IPS-18a (cell line): ENCODE measurements at regions not wholly inside any gene's neighbourhood (a gene's known extent, or its start where the extent isn't known, plus 50 kb on each side); places are given as distances from the start of the nearest gene placed in this dataset.
"Not testable (repeated sequence)": the region's sequence is repeated elsewhere in the genome, so short reads cannot be mapped to it uniquely, and the experiment has no call there.

Experiments
- H3K27ac ChIP-seq: one replicate; pipeline ENCODE4 v1.5.1; 2013; ENCODE audit warnings: low read length
- H3K27me3 ChIP-seq: one replicate; pipeline ENCODE4 v1.6.1; 2013; ENCODE audit warnings: mild to moderate bottlenecking, low read length; ENCODE audit not compliant: control insufficient read depth, insufficient read depth
- H3K36me3 ChIP-seq: one replicate; pipeline ENCODE4 v1.6.1; 2013; ENCODE audit warnings: low read depth, low read length; ENCODE audit not compliant: control insufficient read depth
- H3K4me1 ChIP-seq: one replicate; pipeline ENCODE4 v1.6.1; 2013; ENCODE audit warnings: low read depth, low read length; ENCODE audit not compliant: control insufficient read depth
- H3K4me3 ChIP-seq: one replicate; pipeline ENCODE4 v1.5.1; 2013; ENCODE audit warnings: low read length
- H3K9ac ChIP-seq: one replicate; pipeline ENCODE4 v1.6.1; 2013; ENCODE audit warnings: mild to moderate bottlenecking, low read length, moderate library complexity
- H3K9me3 ChIP-seq: one replicate; pipeline ENCODE4 v1.6.1; 2013; ENCODE audit warnings: low read depth, low read length; ENCODE audit not compliant: control insufficient read depth

DNA sequence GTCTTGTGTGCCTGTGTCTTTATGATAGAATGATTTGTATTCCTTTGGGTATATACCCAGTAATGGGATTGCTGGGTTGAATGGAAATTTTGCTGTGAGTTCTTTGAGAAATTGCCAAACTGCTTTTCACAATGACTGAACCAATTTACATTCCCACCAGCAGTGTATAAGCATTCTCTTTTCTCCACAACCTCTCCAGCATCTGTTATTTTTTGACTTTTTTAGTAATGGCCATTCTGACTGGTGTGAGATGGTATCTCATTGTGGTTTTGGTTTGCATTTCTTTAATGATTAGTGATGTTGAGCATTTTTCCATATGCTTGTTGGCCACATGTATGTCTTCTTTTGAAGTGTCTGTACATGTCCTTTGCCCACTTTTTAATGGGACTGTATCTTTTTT lies 238.3 kb upstream of the ZEB2 start:
- not testable (repeated sequence) for H3K9ac ChIP-seq, H3K4me3 ChIP-seq, H3K27ac ChIP-seq, H3K4me1 ChIP-seq, H3K9me3 ChIP-seq, H3K36me3 ChIP-seq, H3K27me3 ChIP-seq

DNA sequence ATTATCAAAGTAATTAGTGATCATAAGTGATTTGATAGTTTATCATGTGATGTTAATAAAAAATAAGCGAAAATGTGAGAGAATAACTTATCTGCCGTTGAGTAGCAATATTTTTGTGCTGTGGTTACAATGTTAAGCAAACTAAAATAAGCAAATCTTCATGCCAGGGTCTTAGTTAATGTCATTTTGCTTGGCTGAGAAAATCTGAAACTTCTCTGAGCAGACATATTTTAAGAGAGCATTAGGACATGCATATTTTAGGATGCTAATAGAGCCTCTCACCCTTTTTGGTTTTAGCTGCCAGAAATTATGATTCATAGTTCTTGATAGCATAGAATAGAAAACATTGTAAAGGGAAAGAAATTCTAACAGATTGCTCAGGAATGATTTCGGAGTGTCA lies 233.5 kb upstream of the ZEB2 start:
- H3K27me3 ChIP-seq: no peaks in the 10 kb centered on the region
- no peak overlapping the region for H3K9ac ChIP-seq
- no peaks in the 10 kb centered on the region for H3K36me3 ChIP-seq
- peaks cover 17% of the 10 kb centered on the region for H3K9me3 ChIP-seq
- H3K4me1 ChIP-seq: peaks cover 10% of the 10 kb centered on the region
- H3K27ac ChIP-seq: no peak overlapping the region
- no peak overlapping the region for H3K4me3 ChIP-seq

DNA sequence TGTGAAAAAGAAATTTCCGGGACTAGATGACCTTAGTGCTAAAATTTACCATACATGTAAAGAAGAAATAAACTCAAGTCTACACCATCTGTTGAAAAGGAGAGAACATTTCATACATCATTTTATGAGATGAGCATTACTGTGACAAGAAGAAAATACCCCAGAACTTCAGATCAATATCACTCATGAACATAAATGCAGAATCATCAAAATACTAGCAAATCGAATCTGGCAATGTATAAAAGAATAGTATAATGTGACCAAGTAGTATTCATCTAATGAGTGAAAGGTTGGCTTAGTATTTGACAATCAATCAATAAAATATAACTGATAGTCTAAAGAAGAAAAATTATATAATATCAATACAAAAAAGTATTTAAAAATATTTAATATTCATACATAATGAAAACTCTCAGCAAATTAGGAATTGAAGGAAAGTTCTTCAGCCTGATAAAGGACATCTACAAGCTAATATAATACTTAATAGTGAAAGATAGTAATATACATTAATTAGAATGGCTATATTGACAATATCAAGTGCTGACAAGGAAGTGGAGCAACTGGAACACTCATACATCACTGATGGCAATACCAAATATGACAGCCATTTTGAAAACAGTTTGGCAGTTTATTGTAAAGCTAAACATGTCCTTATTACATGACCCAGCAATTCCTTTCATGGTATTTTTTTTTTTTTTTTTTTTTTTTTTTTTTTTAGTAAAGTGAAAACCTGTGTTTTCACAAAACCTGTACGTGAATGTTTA lies 231.4 kb upstream of the ZEB2 start:
- Histone ChIP-seq H3K36me3 (no peaks in the 10 kb centered on the region), H3K9ac (no peak overlapping the region), H3K27ac (no peak overlapping the region), H3K4me3 (no peak overlapping the region), H3K4me1 (peaks cover 7% of the 10 kb centered on the region), H3K9me3 (peaks cover 32% of the 10 kb centered on the region), H3K27me3 (no peaks in the 10 kb centered on the region)

DNA sequence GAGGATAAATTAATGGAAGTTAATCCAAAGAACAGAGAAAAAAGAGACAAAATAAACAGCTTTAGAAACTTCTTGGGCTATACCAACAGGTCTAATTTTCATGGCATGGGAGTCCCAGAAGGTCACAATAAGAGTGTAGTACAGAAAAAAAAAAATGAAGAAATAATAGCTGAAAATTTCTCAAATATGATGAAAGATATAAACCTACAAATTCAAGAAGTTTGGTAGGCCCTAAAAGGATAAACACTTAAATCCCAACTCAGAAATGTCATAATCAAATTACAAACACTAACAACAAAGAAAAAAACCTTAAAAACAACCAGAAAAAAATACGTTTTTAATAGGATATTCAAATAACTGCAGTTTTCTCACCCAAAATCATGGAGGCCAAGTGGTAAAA lies 229.3 kb upstream of the ZEB2 start:
- Histone ChIP-seq H3K27me3 (no peaks in the 10 kb centered on the region), H3K9me3 (peaks cover 32% of the 10 kb centered on the region), H3K4me3 (no peak overlapping the region), H3K36me3 (no peaks in the 10 kb centered on the region), H3K9ac (no peak overlapping the region), H3K27ac (no peak overlapping the region), H3K4me1 (no peaks in the 10 kb centered on the region)

DNA sequence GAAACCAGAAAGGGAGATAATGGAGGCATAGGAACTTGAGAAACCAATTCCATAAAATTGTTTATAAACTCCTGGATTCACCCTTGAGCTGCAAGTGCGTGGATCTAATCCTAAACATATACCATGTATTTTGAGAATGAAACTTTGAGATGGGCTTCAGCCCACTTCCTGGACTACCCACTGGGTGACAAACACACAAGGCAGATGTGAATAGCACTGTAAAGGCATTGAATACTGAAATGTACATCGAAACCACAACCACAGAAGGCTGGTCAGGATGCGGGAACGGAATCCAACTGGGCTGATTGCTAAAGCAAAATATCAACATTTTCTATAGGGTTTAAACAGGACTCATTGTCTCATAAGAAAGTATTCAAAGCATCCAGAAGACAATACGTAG lies 228.5 kb upstream of the ZEB2 start:
- H3K4me3 ChIP-seq: no peak overlapping the region
- no peaks in the 10 kb centered on the region for H3K36me3 ChIP-seq
- no peaks in the 10 kb centered on the region for H3K27me3 ChIP-seq
- H3K4me1 ChIP-seq: no peaks in the 10 kb centered on the region
- no peak overlapping the region for H3K27ac ChIP-seq
- H3K9ac ChIP-seq: no peak overlapping the region
- H3K9me3 ChIP-seq: peaks cover 32% of the 10 kb centered on the region

DNA sequence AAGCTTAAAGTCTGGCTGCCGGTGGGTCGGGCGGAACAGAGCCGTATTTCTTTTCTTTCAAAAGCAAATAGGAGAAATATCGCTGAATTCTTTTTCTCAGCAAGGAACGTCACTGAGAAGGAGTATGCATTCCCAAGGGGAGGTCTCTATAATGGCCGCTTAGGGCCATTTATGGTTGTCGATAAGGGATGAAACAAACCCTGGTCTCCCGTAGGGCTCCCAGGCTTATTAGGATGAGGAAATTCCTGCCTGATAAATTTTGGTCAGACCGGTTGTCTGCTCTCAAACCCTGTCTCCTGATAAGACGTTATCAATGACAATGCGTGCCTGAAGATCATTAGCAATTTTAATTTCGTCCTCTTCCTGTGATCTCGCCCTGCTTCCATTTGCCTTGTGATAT lies 227.7 kb upstream of the ZEB2 start:
- Histone ChIP-seq H3K9ac (no peak overlapping the region), H3K27me3 (no peaks in the 10 kb centered on the region), H3K27ac (no peak overlapping the region), H3K4me3 (no peak overlapping the region), H3K36me3 (no peaks in the 10 kb centered on the region), H3K4me1 (no peaks in the 10 kb centered on the region), H3K9me3 (peaks cover 32% of the 10 kb centered on the region)

DNA sequence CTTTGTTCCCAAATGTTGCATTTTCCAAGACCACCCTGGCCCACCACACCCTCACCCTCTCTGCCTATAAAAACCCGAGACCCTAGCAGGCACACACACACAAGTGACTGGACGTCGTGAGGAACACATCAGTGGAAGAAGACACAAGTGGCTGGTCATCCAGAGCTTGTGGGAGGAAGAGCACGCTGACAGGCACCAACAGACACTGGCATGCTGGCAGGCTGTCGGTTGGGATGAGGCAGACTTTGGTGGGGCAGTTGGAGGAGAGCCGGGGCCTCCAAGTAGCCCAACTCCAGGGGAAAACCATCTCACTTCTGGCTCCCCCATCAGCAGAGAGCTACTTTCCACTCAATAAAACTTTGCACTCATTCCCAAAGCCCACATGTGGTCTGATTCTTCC lies 225.5 kb upstream of the ZEB2 start:
- no peak overlapping the region for H3K27ac ChIP-seq
- H3K36me3 ChIP-seq: no peaks in the 10 kb centered on the region
- no peak overlapping the region for H3K9ac ChIP-seq
- no peaks in the 10 kb centered on the region for H3K4me1 ChIP-seq
- H3K27me3 ChIP-seq: no peaks in the 10 kb centered on the region
- peaks cover 29% of the 10 kb centered on the region for H3K9me3 ChIP-seq
- no peak overlapping the region for H3K4me3 ChIP-seq

DNA sequence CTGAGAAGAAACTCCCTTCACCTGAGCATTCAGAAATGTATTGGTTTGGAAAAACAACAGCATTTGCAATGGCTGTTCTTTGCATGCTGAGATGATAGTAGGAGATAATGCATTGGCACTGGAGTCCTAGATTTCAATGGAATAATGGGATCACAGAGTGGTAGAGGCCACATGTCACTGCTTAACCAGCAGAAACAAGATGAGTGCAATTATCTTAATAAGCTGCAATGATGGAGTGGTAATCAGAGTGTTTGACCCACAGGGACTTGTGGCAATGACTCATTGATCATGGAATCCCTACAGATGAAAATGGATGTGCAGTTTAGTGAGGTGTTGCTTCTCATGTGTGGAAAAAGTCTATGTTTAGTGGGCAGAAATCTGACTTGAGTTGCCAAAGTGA lies 218.8 kb upstream of the ZEB2 start:
- no peaks in the 10 kb centered on the region for H3K36me3 ChIP-seq
- H3K4me3 ChIP-seq: no peak overlapping the region
- no peaks in the 10 kb centered on the region for H3K27me3 ChIP-seq
- no peak overlapping the region for H3K9ac ChIP-seq
- no peaks in the 10 kb centered on the region for H3K4me1 ChIP-seq
- no peak overlapping the region for H3K27ac ChIP-seq
- H3K9me3 ChIP-seq: no peaks in the 10 kb centered on the region

DNA sequence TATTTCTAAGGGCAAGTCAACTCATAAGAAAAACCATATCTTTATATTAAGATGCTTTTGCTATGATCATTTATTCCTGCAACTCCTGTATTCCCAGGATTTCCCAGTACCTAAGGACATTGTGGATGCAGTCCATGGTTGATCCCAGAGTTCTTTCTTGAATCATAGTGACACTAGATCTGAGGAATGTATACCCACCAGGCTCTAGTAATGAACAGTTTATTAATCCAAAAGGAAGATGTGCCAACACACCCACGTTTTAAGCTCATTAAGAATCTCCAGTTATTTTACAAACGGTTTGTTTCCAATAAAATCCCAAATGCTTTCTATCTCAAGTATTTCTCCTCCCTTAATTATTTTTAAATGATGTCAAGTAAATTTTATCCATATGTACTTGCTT lies 210.8 kb upstream of the ZEB2 start:
- H3K9me3 ChIP-seq: no peaks in the 10 kb centered on the region
- no peak overlapping the region for H3K4me3 ChIP-seq
- no peaks in the 10 kb centered on the region for H3K4me1 ChIP-seq
- no peak overlapping the region for H3K27ac ChIP-seq
- no peaks in the 10 kb centered on the region for H3K36me3 ChIP-seq
- H3K27me3 ChIP-seq: no peaks in the 10 kb centered on the region
- no peak overlapping the region for H3K9ac ChIP-seq

DNA sequence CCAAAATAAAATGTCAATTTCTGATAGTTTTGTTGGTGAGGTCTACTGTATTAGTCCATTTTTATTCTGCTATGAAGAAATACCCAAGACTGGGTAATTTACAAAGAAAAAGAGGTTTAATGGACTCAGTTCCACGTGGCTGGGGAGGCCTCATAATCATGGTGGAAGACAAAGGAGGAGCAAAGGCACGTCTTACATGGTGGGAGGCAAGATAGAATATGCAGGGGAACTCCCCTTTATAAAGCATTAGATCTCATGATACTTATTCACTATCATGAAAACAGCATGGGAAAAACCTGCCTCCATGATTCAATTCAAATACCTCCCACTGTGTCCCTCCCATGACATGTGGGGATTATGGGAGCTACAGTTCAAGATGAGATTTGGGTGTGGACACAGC lies 204.5 kb upstream of the ZEB2 start:
- H3K4me3 ChIP-seq, H3K27me3 ChIP-seq, H3K9ac ChIP-seq, H3K9me3 ChIP-seq, H3K4me1 ChIP-seq, H3K36me3 ChIP-seq, H3K27ac ChIP-seq: not testable (repeated sequence)

DNA sequence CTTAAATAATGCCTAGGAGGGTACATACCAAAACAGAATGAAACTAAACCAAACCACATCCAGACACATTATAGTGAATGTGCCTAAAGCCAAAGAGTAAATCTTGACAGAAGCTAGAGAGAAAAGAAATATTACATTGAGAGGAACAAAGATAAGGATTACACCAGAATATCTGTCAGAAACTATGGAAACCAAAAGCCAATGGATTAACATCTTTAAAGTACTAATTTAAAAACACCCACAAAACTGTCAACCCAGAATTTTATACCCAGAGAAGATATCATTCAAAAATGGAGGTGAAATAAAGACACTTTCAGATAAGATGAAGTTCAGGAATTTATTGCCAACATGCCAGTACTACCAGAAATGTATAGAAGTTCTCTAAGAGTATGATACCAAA lies 198.5 kb upstream of the ZEB2 start:
- no peaks in the 10 kb centered on the region for H3K27me3 ChIP-seq
- peaks cover 3% of the 10 kb centered on the region for H3K9me3 ChIP-seq
- no peak overlapping the region for H3K27ac ChIP-seq
- no peaks in the 10 kb centered on the region for H3K36me3 ChIP-seq
- no peak overlapping the region for H3K4me3 ChIP-seq
- no peaks in the 10 kb centered on the region for H3K4me1 ChIP-seq
- no peak overlapping the region for H3K9ac ChIP-seq

DNA sequence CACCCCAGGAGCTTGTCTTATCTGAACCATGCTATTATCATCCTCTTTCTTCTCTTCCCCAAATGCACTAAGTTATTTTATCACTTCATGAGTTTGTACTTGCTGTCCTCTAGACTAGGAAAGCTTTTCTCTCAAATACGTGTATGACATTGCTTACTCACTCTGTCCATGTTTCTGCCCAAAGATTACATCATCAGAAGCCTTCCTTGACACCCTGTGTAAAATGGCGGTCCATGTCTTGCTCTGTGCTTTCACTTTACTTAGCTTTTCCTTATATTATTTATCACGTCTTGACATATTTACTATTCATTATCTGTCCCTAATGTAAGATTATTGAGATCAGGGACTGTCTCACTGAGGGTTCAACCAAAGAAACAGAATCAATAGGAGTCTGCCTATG lies 196.1 kb upstream of the ZEB2 start:
- peaks cover 21% of the 10 kb centered on the region for H3K4me1 ChIP-seq
- no peaks in the 10 kb centered on the region for H3K27me3 ChIP-seq
- H3K4me3 ChIP-seq: no peak overlapping the region
- H3K36me3 ChIP-seq: no peaks in the 10 kb centered on the region
- H3K9me3 ChIP-seq: peaks cover 3% of the 10 kb centered on the region
- no peak overlapping the region for H3K27ac ChIP-seq
- H3K9ac ChIP-seq: no peak overlapping the region
